ENCODE measurements at regions not wholly inside any gene's neighbourhood (a gene's known extent, or its start where the extent isn't known, plus 50 kb on each side); places are given as distances from the start of the nearest gene placed in this dataset.
"Not testable (repeated sequence)": the region's sequence is repeated elsewhere in the genome, so short reads cannot be mapped to it uniquely, and the experiment has no call there.

DNA sequence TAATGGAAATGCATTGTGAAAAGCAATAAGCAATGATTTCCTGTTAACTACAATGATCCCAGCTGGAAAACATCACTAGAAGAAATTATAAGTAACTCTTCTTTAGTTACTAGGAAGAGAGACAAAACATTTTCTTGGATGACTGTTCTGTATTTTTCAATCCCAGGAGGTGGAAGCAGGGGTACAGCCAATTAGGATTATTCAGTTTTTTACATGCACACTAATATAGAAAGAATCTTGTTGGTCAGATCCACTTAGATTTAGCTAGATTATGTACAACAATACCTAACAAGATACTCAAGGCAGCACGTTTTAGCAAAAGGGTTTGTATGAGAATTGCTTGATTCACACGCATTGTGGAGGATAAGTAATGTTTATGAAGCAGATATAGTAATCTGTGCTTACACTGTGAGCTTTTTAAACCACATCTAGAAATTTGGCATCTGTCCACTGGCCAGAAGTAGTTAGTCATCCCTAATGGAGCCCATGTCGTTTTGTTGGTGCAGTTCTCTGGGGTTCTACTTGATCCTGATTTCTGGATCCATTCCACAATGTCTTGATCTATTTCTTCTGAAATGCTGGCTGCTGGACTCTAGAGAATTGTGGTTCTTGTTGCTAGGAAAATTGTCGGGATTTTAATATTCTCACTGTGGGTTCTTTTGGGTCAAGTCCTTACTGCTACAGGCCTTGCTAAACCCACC lies 199.7 kb downstream of the ADCYAP1 start:
- DNase-seq (ENCODE audit: low read depth in 1 of 2, low spot score in 1 of 2) = no peak

DNA sequence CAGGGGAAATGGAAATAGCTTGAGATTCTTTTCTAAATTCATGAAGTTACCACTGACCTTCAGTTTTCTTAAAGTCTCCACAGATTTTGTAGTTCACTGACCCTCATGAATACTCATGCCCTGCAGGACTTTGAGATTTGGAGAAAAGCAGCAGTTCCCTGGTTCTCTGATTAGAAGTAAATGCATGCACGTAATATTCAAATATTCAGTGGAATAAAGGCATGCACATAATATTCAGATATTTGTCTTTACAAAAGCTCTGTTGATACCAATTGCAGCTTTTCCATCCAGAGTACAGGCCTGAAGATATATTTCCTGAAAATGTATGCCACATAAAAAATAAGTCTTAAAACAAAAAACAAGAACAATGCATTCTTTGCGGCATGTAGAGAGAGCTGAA lies 219.8 kb downstream of the ADCYAP1 start:
- no peak for DNase-seq (ENCODE audit: low read depth in 1 of 2, low spot score in 1 of 2)

DNA sequence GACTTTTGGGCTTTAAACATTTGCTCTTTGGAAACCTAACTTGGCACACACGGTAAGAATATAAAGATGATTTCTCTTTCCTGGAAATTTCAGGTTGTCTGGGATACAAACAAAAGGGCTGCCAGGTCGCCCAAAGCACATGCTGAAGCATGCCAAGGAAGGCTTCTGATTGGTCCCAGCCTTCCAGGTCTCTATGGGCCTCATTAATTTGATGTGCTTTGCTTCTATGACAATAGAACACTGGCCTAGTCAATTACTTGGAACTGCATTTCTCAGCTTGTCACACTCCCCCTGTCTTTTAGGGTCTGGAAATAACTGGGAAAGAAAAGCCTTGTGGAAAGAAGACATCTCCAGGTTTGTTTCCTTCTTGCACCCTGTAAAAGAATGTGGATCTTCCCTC lies 228.9 kb downstream of the ADCYAP1 start:
- DNase-seq (ENCODE audit: low read depth in 1 of 2, low spot score in 1 of 2) = no peak

DNA sequence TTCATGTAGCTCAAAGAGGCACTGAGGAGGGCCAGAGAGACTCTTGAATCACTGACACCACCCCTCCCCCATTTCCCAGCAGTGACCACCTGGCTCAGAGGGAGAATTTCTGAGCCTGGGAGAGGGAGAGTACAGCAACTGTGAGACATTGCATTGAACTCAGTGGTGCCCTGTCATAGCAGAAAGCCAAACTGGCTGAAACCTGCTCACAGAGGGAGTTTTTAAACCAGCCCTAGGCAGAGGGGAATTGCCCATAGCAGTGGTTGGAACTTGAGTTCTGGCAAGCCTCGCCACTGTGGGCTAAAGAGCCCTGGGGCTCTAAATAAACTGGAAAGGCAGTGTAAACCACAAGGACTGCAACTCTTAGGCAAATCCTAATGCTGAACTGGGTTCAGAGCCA lies 243.1 kb downstream of the ADCYAP1 start:
- no peak for DNase-seq (ENCODE audit: low read depth in 1 of 2, low spot score in 1 of 2)

DNA sequence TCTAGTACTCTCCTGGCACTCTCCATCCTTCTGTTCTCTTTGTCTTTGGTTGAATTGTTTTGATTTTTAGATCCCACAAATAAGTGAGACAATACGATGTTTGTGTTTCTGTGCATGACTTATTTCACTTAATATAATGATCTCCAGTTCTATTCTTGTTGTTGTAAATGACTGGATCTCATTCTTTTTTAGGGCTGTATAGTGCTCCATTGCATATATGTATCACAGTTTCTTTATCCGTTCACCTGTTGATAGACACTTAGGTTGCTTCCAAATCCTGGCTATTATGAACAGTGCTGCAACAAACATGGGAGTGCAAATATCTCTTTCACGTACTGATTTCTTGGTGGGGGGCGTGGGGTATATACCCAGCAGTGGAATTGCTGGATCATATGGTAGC lies 245.0 kb downstream of the ADCYAP1 start:
- no peak for DNase-seq (ENCODE audit: low read depth in 1 of 2, low spot score in 1 of 2)

DNA sequence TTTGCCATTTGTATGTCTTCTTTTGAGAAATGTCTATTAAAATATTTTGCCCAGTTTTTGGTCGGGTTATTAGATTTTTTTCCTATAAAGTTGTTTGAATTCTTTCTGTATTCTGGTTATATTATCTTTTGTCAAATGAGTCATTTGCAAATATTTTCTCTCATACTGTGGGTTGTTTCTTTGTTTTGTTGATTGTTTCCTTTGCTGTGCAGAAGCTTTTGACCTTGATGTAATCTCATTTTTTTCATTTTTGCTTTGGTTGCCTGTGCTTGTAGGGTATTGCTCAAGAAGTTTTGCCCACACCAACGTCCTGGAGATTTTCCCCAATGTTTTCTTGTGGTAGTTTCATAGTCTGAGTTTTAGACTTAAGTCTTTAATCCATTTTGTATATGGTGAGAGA lies 245.7 kb downstream of the ADCYAP1 start:
- no peak for DNase-seq (ENCODE audit: low read depth in 1 of 2, low spot score in 1 of 2)

DNA sequence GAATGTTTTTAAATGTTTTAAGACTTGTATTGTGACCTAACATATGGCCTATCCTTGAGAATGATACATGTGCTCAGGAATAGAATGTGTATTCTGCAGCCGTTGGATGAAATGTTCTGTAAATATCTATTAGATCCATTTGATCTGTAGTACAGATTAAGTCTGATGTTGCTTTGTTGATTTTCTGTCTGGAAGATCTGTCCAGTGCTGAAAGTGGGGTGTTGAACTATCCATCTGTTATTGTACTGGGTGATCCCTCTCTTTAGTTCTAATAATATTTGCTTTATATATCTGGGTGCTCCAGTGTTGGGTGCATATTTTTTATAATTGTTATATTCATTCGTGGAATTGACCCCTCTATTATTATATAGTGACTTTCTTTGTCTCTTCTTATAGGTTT lies 248.3 kb downstream of the ADCYAP1 start:
- not testable (repeated sequence) for DNase-seq (ENCODE audit: low read depth in 1 of 2, low spot score in 1 of 2)

DNA sequence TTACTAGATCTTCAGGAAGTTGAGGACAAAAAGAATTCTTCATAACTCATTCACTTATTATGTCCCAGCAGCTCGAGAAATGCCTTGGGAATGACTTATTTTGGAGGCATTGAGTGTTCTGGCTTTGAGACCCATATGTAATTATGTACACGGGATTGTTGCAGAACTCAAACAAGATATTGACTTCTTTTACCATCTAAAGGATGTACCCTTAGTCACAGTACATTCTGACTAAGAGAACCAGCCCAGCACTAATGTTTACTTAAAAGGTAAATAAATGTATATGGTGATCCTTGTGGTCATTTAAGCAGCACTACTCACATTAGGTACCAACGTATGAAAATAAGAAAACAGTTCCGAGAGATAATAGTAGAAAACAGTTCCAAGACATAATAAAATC lies 268.9 kb downstream of the ADCYAP1 start:
- no peak for DNase-seq (ENCODE audit: low read depth in 1 of 2, low spot score in 1 of 2)

DNA sequence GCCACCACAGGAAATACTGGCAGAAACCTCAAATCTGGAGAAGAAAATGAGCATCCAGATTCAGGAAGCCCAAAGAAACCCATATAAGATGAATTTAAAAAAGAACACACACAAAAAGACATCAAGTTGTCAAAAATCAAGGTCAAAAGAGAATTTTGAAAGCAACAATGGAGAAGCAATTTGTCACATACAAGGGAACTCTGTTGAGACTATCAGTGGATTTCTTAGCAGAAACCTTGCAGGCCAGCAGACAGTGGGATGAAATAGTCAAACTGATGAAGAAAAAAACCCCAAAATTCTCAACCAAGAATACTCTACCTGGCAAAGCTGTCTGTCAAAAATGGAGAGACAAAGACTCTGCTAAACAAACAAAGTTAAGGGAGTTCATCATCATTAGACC lies 272.6 kb downstream of the ADCYAP1 start:
- DNase-seq (ENCODE audit: low read depth in 1 of 2, low spot score in 1 of 2) = no peak

DNA sequence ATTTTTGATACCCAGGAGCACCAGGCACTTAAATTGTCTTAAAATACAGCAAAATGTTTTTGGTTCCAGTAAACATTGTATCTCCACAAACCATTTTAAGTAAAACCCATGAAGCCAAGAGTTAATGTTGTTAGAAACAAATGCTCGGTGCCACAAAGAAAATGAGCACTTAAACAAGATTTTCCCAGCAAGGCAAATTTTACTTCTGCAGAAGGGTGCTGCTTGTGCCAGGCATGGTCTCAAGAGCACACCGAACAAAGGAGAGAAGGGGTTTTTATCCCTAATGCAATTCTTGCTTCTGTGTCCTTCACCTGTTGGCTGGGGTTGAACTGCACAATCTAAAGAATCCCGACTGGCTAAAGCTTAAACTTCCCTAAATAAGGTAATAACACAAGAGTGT lies 286.7 kb downstream of the ADCYAP1 start:
- no peak for DNase-seq (ENCODE audit: low read depth in 1 of 2, low spot score in 1 of 2)

DNA sequence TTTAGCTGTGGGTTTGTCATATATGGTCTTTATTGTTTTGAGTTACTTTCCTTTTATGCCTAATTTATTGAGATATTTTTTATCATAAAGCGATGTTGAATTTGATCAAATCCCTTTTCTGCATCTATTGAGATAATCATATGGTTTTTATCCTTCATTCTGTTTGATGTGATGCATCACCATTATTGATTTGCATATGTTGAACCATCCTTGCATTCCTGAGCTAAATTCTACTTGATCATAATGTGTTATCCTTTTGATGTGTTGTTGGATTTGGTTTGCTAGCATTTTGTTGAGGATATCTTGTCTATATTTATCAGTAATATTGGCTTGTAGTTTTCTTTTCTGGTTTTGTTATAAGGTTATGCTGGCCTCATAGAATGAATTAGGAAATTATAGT lies 308.5 kb downstream of the ADCYAP1 start:
- no peak for DNase-seq (ENCODE audit: low read depth in 1 of 2, low spot score in 1 of 2)

DNA sequence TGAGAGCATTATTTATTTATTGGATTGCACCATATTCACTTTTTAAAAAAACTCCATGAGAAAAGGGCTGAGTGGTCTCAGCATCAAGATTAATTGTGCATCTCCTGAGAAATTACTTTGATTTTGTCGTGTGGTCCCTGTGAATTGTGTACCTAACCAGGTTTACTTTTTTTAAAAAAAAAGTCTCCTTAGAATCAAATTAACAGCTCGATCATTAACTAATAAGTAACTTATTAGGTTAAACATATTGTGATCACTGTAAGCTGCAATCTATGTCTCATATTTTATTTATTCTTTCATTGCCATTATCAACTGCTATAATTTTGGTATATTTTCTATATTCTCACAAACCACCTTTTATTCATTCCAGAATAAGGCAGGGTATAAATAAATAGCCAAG lies 318.2 kb downstream of the ADCYAP1 start:
- no peak for DNase-seq (ENCODE audit: low read depth in 1 of 2, low spot score in 1 of 2)

DNA sequence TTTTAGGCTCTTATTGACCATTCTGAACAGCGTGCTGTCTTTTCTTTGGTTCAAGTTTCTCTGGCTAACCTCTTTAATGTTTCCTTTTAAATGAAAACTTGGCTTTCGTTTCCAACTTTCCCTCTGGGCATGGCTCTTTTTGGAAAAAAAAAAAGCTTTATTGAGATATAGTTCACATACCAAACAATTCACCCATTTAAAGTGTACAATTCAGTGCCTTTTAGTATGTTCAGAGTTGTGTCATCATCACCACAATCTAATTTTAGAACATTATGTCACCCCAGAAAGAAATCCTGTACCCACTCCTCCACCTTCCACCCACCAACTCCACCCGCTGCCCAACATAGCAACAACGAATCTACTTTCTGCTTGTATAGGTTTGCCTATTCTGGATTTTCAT lies 322.4 kb downstream of the ADCYAP1 start:
- DNase-seq (ENCODE audit: low read depth in 1 of 2, low spot score in 1 of 2) = no peak

DNA sequence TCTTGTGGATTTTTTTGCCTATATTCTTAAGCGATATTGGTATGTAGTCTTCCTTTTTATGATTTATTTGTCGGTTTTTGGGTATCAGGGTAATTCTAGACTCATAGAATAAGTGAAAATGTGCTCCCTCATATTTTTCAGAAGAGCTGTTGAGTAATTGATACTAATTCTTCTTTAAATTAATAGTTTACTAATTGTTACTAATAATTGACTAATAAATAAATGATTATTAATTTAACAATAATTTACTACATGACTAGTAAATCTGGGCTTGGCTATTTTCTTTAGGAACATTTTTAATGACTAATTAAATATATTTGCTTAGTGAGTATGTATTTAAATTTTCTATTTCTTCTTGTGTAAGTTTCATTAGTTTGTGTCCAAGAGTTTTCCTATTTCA lies 325.0 kb downstream of the ADCYAP1 start:
- DNase-seq (ENCODE audit: low read depth in 1 of 2, low spot score in 1 of 2) = no peak

DNA sequence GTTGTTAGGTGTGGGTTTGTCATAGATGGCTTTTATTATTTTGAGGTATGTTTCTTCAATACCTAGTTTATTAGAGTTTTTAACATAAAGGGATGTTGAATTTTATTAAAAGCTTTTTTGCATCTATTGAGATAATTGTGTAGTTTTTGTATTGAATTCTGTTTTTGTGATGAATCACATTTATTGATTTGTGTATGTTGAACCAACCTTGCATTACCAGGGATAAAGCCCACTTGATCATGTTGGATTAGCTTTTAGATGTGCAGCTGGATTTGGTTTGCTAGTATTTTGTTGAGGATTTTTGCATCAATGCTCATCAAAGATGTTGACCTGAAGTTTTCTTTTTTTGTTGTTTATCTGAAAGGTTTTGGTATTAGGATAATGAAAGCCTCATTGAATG lies 328.2 kb downstream of the ADCYAP1 start:
- no peak for DNase-seq (ENCODE audit: low read depth in 1 of 2, low spot score in 1 of 2)

DNA sequence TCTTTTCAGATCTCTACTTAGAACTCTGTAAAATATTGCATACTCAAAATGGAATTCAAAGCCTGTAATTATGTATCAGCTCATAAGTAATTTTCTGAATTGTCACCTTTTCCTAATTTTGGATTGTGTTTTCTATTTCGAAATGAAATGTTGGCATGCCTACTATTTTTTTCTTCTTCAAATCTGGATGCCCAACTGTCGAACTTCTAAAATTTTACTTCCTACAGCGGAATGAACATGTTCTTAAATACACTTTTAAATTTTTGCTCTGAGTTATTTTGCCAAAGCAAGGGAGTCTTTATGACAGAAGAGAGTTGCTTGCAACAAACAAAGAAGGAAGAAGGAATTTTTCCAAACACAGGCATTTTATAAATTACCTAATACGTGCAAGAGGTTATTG lies 336.0 kb downstream of the ADCYAP1 start:
- DNase-seq (ENCODE audit: low read depth in 1 of 2, low spot score in 1 of 2) = no peak

DNA sequence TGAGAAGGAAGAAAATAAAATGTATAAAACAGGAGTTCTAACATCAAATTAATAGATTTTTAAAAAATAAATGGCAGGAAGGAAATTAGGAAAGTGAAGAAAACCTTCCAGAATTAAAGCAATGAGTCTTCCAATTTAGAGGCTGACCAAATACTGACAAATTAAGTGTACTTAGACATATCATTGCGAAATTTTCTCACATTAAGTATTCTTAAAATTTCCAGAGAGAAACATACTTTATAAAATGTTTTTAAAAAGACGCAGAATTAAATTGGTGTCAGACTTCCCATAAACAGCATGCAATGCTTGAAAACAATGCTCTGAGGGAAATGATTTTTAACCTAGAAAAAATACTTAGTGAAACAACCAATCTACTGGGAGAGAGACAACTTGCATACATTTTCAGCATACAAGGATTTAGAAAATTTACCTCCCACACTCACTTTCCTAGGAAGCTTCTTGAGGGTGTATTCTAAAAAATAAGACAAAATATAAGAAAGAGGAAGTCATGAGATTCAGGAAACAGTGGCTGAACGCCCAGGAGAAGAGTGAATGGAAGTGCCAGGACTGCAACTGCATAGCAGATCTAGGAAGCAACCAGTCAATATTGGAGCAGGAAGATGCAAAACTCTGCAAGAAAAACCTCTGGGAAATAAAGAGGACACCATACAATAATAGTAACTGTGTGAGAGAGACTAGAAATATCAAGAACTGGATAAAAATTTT lies 339.9 kb downstream of the ADCYAP1 start:
- no peak for DNase-seq (ENCODE audit: low read depth in 1 of 2, low spot score in 1 of 2)

DNA sequence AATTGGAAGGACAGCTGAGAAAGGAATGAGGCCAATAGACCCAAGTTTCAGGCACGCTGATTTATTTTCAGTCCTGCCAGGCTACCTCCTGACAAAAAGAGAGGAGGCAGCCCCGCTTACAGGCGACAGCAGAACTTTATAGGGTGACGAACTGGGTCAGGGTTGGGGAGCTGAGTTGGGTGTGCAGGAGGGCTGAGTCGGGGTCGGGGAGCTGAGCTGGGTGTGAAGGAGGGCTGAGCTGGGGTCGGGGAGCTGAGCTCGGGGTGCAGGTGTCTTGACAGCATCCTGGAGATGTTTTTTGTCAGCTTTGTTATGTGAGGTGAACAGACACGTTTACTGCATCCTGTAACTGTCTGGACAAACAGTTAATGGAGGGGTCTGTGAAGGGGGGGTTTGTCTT lies 342.2 kb downstream of the ADCYAP1 start:
- DNase-seq (ENCODE audit: low read depth in 1 of 2, low spot score in 1 of 2) = no peak

DNA sequence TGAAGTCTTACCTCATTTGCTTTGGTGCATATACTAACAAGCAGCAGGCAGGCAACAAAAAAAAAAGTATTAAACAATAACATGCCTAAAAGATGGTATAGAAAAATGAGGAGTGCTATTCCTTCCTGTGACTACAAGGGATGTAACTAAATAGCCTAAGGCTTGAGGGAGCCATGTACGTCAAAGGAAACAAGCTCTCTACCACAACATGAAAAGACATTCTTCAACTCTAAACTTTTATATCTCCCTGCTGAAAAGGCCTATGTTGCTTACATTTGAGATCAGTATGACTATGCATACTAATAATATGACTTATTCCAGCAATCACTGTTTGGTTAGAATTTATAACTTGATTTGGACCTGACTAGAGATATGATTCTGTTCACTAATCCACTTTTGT lies 347.9 kb downstream of the ADCYAP1 start:
- DNase-seq (ENCODE audit: low read depth in 1 of 2, low spot score in 1 of 2) = no peak

DNA sequence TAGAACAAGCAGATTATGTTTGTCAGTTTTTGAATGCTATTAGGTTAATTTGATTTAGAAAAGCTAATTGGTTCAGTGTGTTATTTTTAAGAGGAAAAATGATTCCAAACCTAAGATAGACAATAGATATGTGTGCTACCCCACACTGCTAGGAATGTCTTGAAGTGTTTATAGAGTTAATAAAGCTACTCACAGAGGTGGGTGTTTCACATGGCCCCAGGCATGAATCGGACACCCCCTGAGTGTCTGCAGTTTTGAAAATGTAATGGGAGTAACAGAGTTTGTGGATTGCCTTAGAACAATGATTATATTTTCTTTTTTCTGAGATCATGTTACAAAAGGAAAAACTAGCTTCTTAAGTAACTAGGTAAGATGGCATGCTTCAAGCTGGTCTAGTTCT lies 348.3 kb downstream of the ADCYAP1 start:
- DNase-seq (ENCODE audit: low read depth in 1 of 2, low spot score in 1 of 2) = no peak

DNA sequence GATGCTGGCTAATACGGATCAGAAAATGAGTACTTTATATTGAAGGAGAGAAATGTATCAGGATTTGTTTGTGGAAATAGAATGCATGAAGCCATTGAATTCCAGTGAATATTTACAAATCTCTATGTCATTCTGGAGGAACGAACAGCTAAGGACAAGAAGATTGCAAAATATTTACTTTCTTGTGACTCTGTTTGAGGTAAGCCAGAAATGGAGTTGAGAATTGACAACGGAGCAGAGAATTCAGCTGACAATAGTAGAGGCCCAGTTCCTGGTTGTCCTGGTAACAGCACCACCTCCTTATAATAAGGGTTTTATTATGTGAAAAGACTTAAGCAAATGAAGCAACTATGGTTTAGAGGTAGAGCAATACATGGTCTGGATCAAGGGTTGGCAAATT lies 349.2 kb downstream of the ADCYAP1 start:
- DNase-seq (ENCODE audit: low read depth in 1 of 2, low spot score in 1 of 2) = no peak

DNA sequence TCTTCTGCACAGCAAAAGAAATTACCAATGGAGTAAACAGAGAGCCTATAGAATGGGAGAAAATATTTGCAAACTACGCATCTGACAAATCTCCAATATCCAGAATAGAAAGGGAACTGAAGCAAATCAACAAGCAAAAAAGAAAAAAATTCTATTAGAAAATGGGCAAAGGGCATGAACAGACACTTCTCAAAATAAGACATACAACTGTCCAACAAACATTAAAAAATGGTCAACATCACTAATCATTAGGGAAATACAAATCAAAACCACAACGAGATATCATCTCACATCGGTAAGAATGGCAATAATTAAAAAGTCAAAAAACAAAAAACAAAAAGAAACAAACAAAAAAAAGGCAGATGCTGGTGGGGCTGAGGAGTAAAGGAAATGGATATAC lies 356.4 kb downstream of the ADCYAP1 start:
- DNase-seq (ENCODE audit: low read depth in 1 of 2, low spot score in 1 of 2) = no peak

DNA sequence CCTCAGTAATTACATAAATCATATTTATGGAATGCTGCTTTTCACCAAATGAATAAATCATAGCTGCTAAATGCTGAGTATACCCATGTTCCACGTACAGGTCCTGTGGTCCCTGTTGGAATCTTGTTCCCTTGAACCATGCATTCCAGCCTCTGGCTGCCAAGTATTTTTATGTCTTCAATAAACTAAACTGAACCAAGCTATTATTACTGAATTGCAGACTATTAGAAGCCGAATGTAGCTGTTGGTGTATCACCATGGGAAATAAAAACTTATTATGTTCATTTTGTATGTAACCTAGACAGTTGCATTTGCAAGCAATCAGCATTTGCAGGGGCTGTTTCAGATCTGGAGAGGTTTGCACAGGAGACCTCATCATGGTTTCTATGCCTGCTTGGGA lies 362.4 kb downstream of the ADCYAP1 start:
- DNase-seq (ENCODE audit: low read depth in 1 of 2, low spot score in 1 of 2) = no peak

Measured in stimulated activated CD4-positive, alpha-beta T cell treated with anti-CD3 and anti-CD28 coated beads, Interleukin-15, amount 100 ng/mL, for 1 hour (primary cell).